GM12878 (cell line): ENCODE measurements at regions not wholly inside any gene's neighbourhood (a gene's known extent, or its start where the extent isn't known, plus 50 kb on each side); places are given as distances from the start of the nearest gene placed in this dataset.

ENCODE experiments used
- ATAC-seq: fragments of 200-7000 bp; cut with Tn5 transposase; 3 replicates; pipeline ENCODE4 v1.9.1; 2020; ENCODE audit warnings: mild to moderate bottlenecking, moderate library complexity
- BruUV-seq: library from RNA; stranded (reverse); fragments of 400-500 nt; replicated peaks from 2 replicates; lab custom pipeline; 2021; lab: Mats Ljungman, UMichigan
- CTCF ChIA-PET: fragments of 300-600 bp; sonication (Branson Sonifier 250); formaldehyde crosslinking; extraction: SDS; loops from one replicate; lab custom pipeline; 2021; ENCODE audit warnings: inconsistent platforms; lab: Yijun Ruan, JAX
- POLR2A ChIA-PET: fragments of 350-600 bp; formaldehyde crosslinking; extraction: SDS; loops from one replicate; lab custom pipeline; 2021; ENCODE audit warnings: inconsistent platforms; lab: Charles Lee
- RAD21 ChIA-PET: fragments of 300-600 bp; sonication (Branson Sonifier 250); formaldehyde crosslinking; loops from one replicate; lab custom pipeline; 2023; ENCODE audit warnings: antibody characterized with exemption; ENCODE audit not compliant: unreplicated experiment; lab: Charles Lee
- SMC1A ChIA-PET: fragments of 300-600 bp; sonication (Branson Sonifier 250); formaldehyde crosslinking; loops from one replicate; lab custom pipeline; 2023; ENCODE audit not compliant: unreplicated experiment, uncharacterized antibody; lab: Charles Lee
- DNase-seq: peaks from one replicate; pipeline ENCODE4 v3.0.0-alpha.2; 2011; ENCODE audit warnings: low read depth, low spot score
- FAIRE-seq: peaks from 3 replicates; lab custom pipeline; 2011; peaks lifted over from hg19 to GRCh38; lab: Jason Lieb, UNC
- H2AFZ ChIP-seq: 2 replicates; pipeline ENCODE4 v1.6.0; 2011; ENCODE audit warnings: low read depth, low read length, control low read depth; ENCODE audit not compliant: control insufficient read depth
- H3K27ac ChIP-seq: 2 replicates; pipeline ENCODE4 v1.5.1; 2011; ENCODE audit warnings: control low read depth; ENCODE audit not compliant: control insufficient read depth, insufficient read depth
- H3K27me3 ChIP-seq, 2 experiments: replicated peaks in 1 of 2; 2 replicates each; pipeline versions ENCODE4 v1.6.0 to v1.6.1; 2011; ENCODE audit warnings: low read length in 1 of 2; ENCODE audit not compliant: control insufficient read depth in 2 of 2, insufficient read depth in 2 of 2
- H3K36me3 ChIP-seq, 2 experiments: 2 replicates each; pipeline ENCODE4 v1.5.1; 2011; ENCODE audit warnings: low read length in 1 of 2; ENCODE audit not compliant: control insufficient read depth in 2 of 2, insufficient read depth in 2 of 2
- H3K4me1 ChIP-seq: 2 replicates; pipeline ENCODE4 v1.6.1; 2011; ENCODE audit warnings: mild to moderate bottlenecking, low read length, moderate library complexity, mixed read lengths; ENCODE audit not compliant: control insufficient read depth, insufficient read depth
- H3K4me2 ChIP-seq: 2 replicates; pipeline ENCODE4 v1.6.0; 2011; ENCODE audit warnings: control low read depth; ENCODE audit not compliant: control insufficient read depth, insufficient read depth
- H3K4me3 ChIP-seq: fragments of 200-600 bp; sonication (generic); 2 replicates; pipeline ENCODE4 v1.5.1; 2016
- H3K79me2 ChIP-seq: 2 replicates; pipeline ENCODE4 v1.6.0; 2011; ENCODE audit warnings: low read length; ENCODE audit not compliant: control insufficient read depth, insufficient read depth
- H3K9ac ChIP-seq: 2 replicates; pipeline ENCODE4 v1.8.0; 2011; ENCODE audit warnings: low read length, control low read depth, mixed read lengths; ENCODE audit not compliant: control insufficient read depth, insufficient read depth
- H3K9me3 ChIP-seq: replicated peaks from 3 replicates; pipeline ENCODE4 v1.5.1; 2011; ENCODE audit warnings: mild to moderate bottlenecking, low read length; ENCODE audit not compliant: control insufficient read depth, insufficient read depth
- H4K20me1 ChIP-seq: 2 replicates; pipeline ENCODE4 v1.6.0; 2011; ENCODE audit not compliant: control insufficient read depth, insufficient read depth
- BCL3 ChIP-seq: IDR thresholded peaks from 2 replicates; pipeline ENCODE4 v1.6.1; 2011; ENCODE audit warnings: borderline replicate concordance, low read depth, mild to moderate bottlenecking, moderate library complexity, low read length; ENCODE audit not compliant: insufficient read depth, poor library complexity, severe bottlenecking
- CBX5 ChIP-seq: sonication (generic); IDR thresholded peaks from 2 replicates; pipeline ENCODE4 v1.6.1; 2016; ENCODE audit warnings: low read depth, moderate library complexity, mild to moderate bottlenecking, inconsistent platforms
- HDGF ChIP-seq: fragments of 450-650 bp; IDR thresholded peaks from 2 replicates; pipeline ENCODE4 v1.6.1; 2016; ENCODE audit warnings: antibody characterized with exemption
- PML ChIP-seq: IDR thresholded peaks from 2 replicates; pipeline ENCODE4 v1.6.1; 2012; ENCODE audit warnings: low read length, inconsistent platforms
- POLR2AphosphoS5 ChIP-seq: IDR thresholded peaks from 2 replicates; pipeline ENCODE4 v1.6.1; 2011; ENCODE audit warnings: mild to moderate bottlenecking, low read length, inconsistent platforms
- TCF7 ChIP-seq: IDR thresholded peaks from 2 replicates; pipeline ENCODE4 v1.6.1; 2014; ENCODE audit warnings: antibody characterized with exemption, borderline replicate concordance
- YBX1 ChIP-seq: fragments of 450-650 bp; IDR thresholded peaks from 2 replicates; pipeline ENCODE4 v1.6.1; 2016; ENCODE audit warnings: antibody characterized with exemption
- ZNF207 ChIP-seq: fragments of 450-650 bp; IDR thresholded peaks from 2 replicates; pipeline ENCODE4 v1.6.1; 2014; ENCODE audit warnings: antibody characterized with exemption, mild to moderate bottlenecking, borderline replicate concordance
- WGBS: methylation state at CpG from one replicate; pipeline ENCODE4 v1.1.6; 2016; ENCODE audit warnings: low lambda C conversion rate; ENCODE audit not compliant: insufficient replicate concordance, insufficient coverage; ENCODE audit errors: missing lambda C conversion rate; 5-methylcytosine and 5-hydroxymethylcytosine counted together
- in situ Hi-C: fragments of 300-500 bp; cut with MboI; formaldehyde crosslinking; loops from 9 replicates; pipeline ENCODE4 v1.14.3; 2018; ENCODE audit warnings: mixed read lengths
- intact Hi-C: fragments of 100-400 bp; cut with micrococcal nuclease; formaldehyde crosslinking; loops from one replicate; pipeline ENCODE4 v1.14.2; 2022; ENCODE audit not compliant: unreplicated experiment
- TF ChIP-seq, protein P1 (sequence below): fragments of 450-650 bp; IDR thresholded peaks from 2 replicates; pipeline ENCODE4 v1.6.1; 2017; ENCODE audit warnings: mild to moderate bottlenecking
- TF ChIP-seq, protein P2 (sequence below): fragments of 450-650 bp; IDR thresholded peaks from 2 replicates; pipeline ENCODE4 v1.6.1; 2016; ENCODE audit warnings: mild to moderate bottlenecking
- TF ChIP-seq, protein P3 (sequence below), 3 experiments: IDR thresholded peaks in 2 of 3; conservative IDR thresholded peaks in 1 of 3; 2 replicates each; pipeline ENCODE4 v1.5.1; 2011; ENCODE audit warnings: low read depth in 3 of 3, low read length in 3 of 3, mild to moderate bottlenecking in 3 of 3, control low read depth in 2 of 3, moderate library complexity in 2 of 3, inconsistent platforms in 1 of 3, mixed read lengths in 1 of 3; ENCODE audit not compliant: control insufficient read depth in 2 of 3, insufficient read depth in 1 of 3; ENCODE audit errors: extremely low read depth in 1 of 3

DNA sequence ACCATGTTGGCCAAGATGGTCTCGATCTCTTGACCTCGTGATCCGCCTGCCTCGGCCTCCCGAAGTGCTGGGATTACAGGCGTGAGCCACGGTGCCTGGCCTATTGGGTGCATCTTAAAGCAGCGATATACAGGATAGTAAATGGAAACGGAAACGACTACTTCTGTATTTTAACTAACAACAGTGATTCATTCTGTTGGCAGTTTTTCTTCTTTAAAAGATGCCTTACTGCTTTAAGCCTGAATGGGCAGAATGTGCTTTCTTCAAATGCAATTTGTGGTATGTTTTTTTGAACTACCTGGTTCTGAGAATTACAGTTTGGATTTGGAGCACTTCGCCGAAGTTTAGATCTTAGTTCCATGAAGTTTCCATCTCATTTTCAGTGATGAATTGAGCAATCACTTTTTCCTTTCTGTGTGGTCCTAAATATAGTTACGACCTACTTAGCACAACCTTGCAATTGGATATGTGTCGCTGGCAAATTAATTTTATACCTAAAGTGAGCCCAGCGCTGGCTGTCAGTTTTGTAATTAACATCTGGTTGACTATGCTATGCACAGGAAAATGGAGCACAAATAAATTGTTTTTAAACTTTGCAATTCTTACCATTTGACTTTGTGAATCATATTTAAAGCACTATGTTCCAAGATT is 53.6 kb upstream of the EIF5 start (continued):
- TF ChIP-seq, protein P1, sequence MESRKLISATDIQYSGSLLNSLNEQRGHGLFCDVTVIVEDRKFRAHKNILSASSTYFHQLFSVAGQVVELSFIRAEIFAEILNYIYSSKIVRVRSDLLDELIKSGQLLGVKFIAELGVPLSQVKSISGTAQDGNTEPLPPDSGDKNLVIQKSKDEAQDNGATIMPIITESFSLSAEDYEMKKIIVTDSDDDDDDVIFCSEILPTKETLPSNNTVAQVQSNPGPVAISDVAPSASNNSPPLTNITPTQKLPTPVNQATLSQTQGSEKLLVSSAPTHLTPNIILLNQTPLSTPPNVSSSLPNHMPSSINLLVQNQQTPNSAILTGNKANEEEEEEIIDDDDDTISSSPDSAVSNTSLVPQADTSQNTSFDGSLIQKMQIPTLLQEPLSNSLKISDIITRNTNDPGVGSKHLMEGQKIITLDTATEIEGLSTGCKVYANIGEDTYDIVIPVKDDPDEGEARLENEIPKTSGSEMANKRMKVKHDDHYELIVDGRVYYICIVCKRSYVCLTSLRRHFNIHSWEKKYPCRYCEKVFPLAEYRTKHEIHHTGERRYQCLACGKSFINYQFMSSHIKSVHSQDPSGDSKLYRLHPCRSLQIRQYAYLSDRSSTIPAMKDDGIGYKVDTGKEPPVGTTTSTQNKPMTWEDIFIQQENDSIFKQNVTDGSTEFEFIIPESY, result no peak
- TF ChIP-seq ZNF207 (no peak), BCL3 (no peak), HDGF (no peak), CBX5 (no peak)

- Histone ChIP-seq H3K4me1 (no peaks in the 10 kb centered on the region), H3K27ac (no peak overlapping the region), H3K4me3 (no peak overlapping the region), H3K36me3 (no peaks in the 10 kb centered on the region), H3K9ac (no peak overlapping the region), H3K4me2 (no peak overlapping the region), H2AFZ (no peak overlapping the region), H3K27me3 (peaks cover 0 to 9% of the 10 kb centered on the region in 2 experiments; a peak in 2 of 4 replicates), H3K79me2 (no peaks in the 10 kb centered on the region), H3K9me3 (peaks cover 2% of the 10 kb centered on the region; the same call in 1 of the 3 replicates), H4K20me1 (no peaks in the 10 kb centered on the region)
- BruUV-seq, result no TSS peak
- in situ Hi-C loops, result no loop called here
- intact Hi-C loops, result no loop called here
- WGBS, result 54% methylated on average over 11 of the region's 11 CpGs
- POLR2A ChIA-PET, result interaction anchor here (0.6 kb wide), 1 partner anchor 7 kb away, joined by 6 read pairs; no protein-coding TSS in a partner anchor
- CTCF ChIA-PET, result interaction anchor here (0.6 to 1.8 kb wide), 2 partner anchors 109 to 176 kb away, joined by 4 to 7 read pairs; no protein-coding TSS in a partner anchor
- FAIRE-seq (no peak), ATAC-seq (no peak), DNase-seq (no peak)
- SMC1A ChIA-PET, result no interaction called here
- TF ChIP-seq PML (no peak), YBX1 (no peak), TCF7 (no peak), POLR2AphosphoS5 (no peak)
- TF ChIP-seq, protein P2, sequence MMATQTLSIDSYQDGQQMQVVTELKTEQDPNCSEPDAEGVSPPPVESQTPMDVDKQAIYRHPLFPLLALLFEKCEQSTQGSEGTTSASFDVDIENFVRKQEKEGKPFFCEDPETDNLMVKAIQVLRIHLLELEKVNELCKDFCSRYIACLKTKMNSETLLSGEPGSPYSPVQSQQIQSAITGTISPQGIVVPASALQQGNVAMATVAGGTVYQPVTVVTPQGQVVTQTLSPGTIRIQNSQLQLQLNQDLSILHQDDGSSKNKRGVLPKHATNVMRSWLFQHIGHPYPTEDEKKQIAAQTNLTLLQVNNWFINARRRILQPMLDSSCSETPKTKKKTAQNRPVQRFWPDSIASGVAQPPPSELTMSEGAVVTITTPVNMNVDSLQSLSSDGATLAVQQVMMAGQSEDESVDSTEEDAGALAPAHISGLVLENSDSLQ, result no peak
- TF ChIP-seq, protein P3, sequence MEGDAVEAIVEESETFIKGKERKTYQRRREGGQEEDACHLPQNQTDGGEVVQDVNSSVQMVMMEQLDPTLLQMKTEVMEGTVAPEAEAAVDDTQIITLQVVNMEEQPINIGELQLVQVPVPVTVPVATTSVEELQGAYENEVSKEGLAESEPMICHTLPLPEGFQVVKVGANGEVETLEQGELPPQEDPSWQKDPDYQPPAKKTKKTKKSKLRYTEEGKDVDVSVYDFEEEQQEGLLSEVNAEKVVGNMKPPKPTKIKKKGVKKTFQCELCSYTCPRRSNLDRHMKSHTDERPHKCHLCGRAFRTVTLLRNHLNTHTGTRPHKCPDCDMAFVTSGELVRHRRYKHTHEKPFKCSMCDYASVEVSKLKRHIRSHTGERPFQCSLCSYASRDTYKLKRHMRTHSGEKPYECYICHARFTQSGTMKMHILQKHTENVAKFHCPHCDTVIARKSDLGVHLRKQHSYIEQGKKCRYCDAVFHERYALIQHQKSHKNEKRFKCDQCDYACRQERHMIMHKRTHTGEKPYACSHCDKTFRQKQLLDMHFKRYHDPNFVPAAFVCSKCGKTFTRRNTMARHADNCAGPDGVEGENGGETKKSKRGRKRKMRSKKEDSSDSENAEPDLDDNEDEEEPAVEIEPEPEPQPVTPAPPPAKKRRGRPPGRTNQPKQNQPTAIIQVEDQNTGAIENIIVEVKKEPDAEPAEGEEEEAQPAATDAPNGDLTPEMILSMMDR (IDR thresholded peaks at IDR 0.05 in 2 of 3, conservative IDR thresholded peaks at IDR 0.05 in 1 of 3; ENCODE audit: control insufficient read depth in 2 of 3, extremely low read depth in 1 of 3, insufficient read depth in 1 of 3, low read depth in 3 of 3, low read length in 3 of 3), result peak in 1 of 3 experiments; percentile 9; a peak in 1 of 6 replicates
- RAD21 ChIA-PET, result interaction anchor here (0.6 to 1.0 kb wide), 2 partner anchors 177 to 203 kb away, joined by 3 read pairs; no protein-coding TSS in a partner anchor
Measured at GRCh38 chr14:103281496-103282231, 52.4 kb upstream of the EIF5 start.
